CD4-positive, alpha-beta T cell treated with Interleukin-12 subunit alpha and Interleukin-12 subunit beta, for 1 hour (primary cell): ENCODE measurements at regions not wholly inside any gene's neighbourhood (a gene's known extent, or its start where the extent isn't known, plus 50 kb on each side); places are given as distances from the start of the nearest gene placed in this dataset.
"Not testable (repeated sequence)": the region's sequence is repeated elsewhere in the genome, so short reads cannot be mapped to it uniquely, and the experiment has no call there.

Source experiments
- DNase-seq: peaks from one replicate; pipeline ENCODE4 v3.0.0-alpha.2; 2020

- no peak for DNase-seq
These were observed 138.1 kb upstream of the RAG2 start for GRCh38 chr11:36736103-36736502.

GRCh38 chr11:36733721-36734120 is 135.7 kb upstream of the RAG2 start:
- DNase-seq, result not testable (repeated sequence)

- no peak for DNase-seq
These were observed 132.7 kb upstream of the RAG2 start for GRCh38 chr11:36730761-36731160.

GRCh38 chr11:36729825-36730224 is 131.8 kb upstream of the RAG2 start:
- DNase-seq, result no peak

GRCh38 chr11:36726420-36726819 is 128.4 kb upstream of the RAG2 start:
- no peak for DNase-seq

- no peak for DNase-seq
These were observed 126.8 kb upstream of the RAG2 start for GRCh38 chr11:36724742-36725385.

GRCh38 chr11:36722421-36722820 is 124.4 kb upstream of the RAG2 start:
- DNase-seq, result no peak

- no peak for DNase-seq
These were observed 121.5 kb upstream of the RAG2 start for GRCh38 chr11:36719358-36720107.

- no peak for DNase-seq
These were observed 120.4 kb upstream of the RAG2 start for GRCh38 chr11:36718451-36718850.

GRCh38 chr11:36713715-36714114 is 115.7 kb upstream of the RAG2 start:
- DNase-seq, result no peak

- DNase-seq, result no peak
These were observed 113.2 kb upstream of the RAG2 start for GRCh38 chr11:36711104-36711825.
